ENCODE measurements at regions not wholly inside any gene's neighbourhood (a gene's known extent, or its start where the extent isn't known, plus 50 kb on each side); places are given as distances from the start of the nearest gene placed in this dataset.

DNA sequence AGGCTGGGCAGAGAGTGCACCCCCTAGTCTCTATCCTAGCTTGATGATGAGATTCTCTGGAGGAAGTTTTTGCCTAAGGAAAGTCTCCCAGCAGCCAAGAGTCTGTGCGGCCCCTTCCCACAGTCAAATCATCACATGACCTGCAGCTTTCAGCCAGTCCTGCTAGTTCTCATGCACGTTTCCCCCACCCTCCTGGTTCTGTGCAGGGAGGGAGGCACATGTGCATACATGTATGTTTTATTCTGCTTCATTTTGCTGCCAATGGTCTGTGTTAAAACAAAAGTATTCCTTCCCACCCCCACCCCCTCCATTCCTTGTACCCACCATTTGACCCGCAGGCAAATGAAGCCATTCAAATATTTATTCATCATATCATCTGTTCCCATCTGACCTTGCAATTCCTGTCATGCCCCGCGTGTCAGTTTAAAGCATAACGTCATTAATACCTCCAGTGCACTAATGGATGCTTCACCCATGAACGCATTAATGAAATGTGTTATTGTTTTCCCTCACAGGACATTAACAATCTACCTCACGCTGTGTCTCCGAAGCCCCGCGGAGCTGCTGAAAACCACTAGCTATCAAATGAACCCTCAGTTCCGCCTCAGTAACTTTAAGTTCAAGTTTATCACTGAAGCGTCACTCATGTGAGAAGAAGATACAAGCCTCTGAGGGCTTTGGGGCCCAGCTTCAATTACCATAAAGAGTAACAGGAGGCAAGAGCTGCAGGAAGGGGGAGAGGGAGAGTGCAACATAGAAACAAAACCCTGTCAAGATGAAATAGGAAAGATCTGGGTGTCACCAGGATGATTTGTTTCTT, 139.6 kb downstream of the RASEF start:
- peak; percentile 35 to 68 (median 52) for DNase-seq (ENCODE audit: low read depth in 4 of 4, low spot score in 3 of 4)

DNA sequence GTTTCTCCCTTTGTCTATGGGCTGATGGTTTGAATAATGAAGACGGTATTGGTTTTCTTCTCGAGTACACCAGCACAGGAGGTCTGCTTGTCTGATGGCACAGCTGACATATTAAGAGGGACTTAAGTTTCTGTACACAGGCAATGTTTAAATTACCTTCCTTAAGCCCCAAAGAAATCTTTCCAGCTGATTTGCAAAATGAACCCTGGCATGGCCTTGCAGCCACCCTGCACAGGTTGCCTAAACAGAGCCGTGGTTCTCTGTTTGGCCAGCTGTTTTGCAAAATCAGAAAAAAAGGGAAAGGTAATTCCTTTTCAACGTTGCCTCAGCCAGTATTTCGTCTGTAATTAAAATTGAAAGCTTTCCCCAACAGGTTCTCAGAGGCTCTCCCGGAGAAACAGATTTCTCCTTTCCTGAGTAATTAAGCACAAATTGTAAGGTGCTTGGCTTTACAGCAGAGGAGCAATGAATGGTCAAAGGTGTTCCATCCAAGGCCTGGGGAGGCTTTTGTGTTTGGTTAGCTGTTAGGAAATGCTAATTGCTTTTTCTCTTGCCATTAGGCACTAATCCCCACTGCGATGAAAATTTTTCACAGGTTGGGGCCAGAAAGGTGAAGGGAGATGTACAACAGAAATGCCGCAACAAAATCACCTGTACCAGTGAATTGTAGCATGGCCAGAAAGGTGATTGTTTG, 138.9 kb downstream of the RASEF start:
- DNase-seq (ENCODE audit: low read depth in 4 of 4, low spot score in 3 of 4), result peak in 1 of 4 donors; percentile 20

Data from right renal pelvis (tissue), 4 donors.